Endodermal cell (in vitro differentiated cells): ENCODE measurements at regions not wholly inside any gene's neighbourhood (a gene's known extent, or its start where the extent isn't known, plus 50 kb on each side); places are given as distances from the start of the nearest gene placed in this dataset.
A peak's percentile ranks its signal among the peaks of the same experiment; 100 is the strongest.

Experiments
- DNase-seq: peaks from one replicate; pipeline ENCODE4 v3.0.0-alpha.2; 2017
- H3K27ac ChIP-seq: 2 replicates; pipeline ENCODE4 v1.5.1; 2013; ENCODE audit warnings: mild to moderate bottlenecking, low read depth, low read length, moderate library complexity
- H3K27me3 ChIP-seq: 2 replicates; pipeline ENCODE4 v1.6.1; 2013; ENCODE audit warnings: mild to moderate bottlenecking, low read length, moderate library complexity; ENCODE audit not compliant: insufficient read depth, control insufficient read depth, poor library complexity, severe bottlenecking
- H3K36me3 ChIP-seq: 2 replicates; pipeline ENCODE4 v1.7.0; 2013; ENCODE audit warnings: mild to moderate bottlenecking, low read length, moderate library complexity; ENCODE audit not compliant: control insufficient read depth, insufficient read depth
- H3K4me1 ChIP-seq: one replicate; pipeline ENCODE4 v1.7.0; 2013; ENCODE audit warnings: low read length; ENCODE audit not compliant: control insufficient read depth, insufficient read depth
- H3K4me3 ChIP-seq: 2 replicates; pipeline ENCODE4 v1.5.1; 2013; ENCODE audit warnings: mild to moderate bottlenecking, low read length, moderate library complexity
- H3K9ac ChIP-seq: 2 replicates; pipeline ENCODE4 v1.6.1; 2013; ENCODE audit warnings: mild to moderate bottlenecking, low read length, moderate library complexity; ENCODE audit not compliant: poor library complexity, severe bottlenecking; ENCODE audit errors: extremely low read depth
- H3K9me3 ChIP-seq: 2 replicates; pipeline ENCODE4 v1.6.1; 2013; ENCODE audit warnings: mild to moderate bottlenecking, low read length, moderate library complexity; ENCODE audit not compliant: control insufficient read depth
- H3K27ac Mint-ChIP-seq: 2 replicates; pipeline ENCODE4 v1.8.0; 2020; ENCODE audit warnings: mixed read lengths
- H3K27me3 Mint-ChIP-seq: 2 replicates; pipeline ENCODE4 v1.8.0; 2021; ENCODE audit warnings: mild to moderate bottlenecking, mixed read lengths; ENCODE audit not compliant: insufficient read depth
- H3K36me3 Mint-ChIP-seq: 2 replicates; pipeline ENCODE4 v1.8.0; 2020; ENCODE audit warnings: low read depth, mixed read lengths
- H3K4me1 Mint-ChIP-seq: 2 replicates; pipeline ENCODE4 v1.8.0; 2020; ENCODE audit warnings: mixed read lengths
- H3K4me3 Mint-ChIP-seq: 2 replicates; pipeline ENCODE4 v1.8.0; 2020; ENCODE audit warnings: mild to moderate bottlenecking, moderate library complexity, mixed read lengths
- H3K9me3 Mint-ChIP-seq: 2 replicates; pipeline ENCODE4 v1.8.0; 2020; ENCODE audit warnings: mild to moderate bottlenecking, mixed read lengths
- CTCF ChIP-seq: fragments of 200-600 bp; sonication (generic); conservative IDR thresholded peaks from 2 replicates; pipeline ENCODE4 v1.5.0; 2021; ENCODE audit warnings: antibody characterized with exemption, mild to moderate bottlenecking
- WGBS, 2 experiments: methylation state at CpG; one replicate each; pipeline versions ENCODE4 v1.1.5 to v1.1.7; 2013; ENCODE audit warnings: missing lambda C conversion rate in 2 of 2, mixed read lengths in 1 of 2; ENCODE audit not compliant: insufficient coverage in 1 of 2, insufficient read length in 1 of 2; 5-methylcytosine and 5-hydroxymethylcytosine counted together

- WGBS, 2 experiments: 71 to 83% methylated on average over 1 to 9 of the region's 9 CpGs
- H3K4me1 Mint-ChIP-seq: peaks cover 15% of the 10 kb centered on the region
- no peaks in the 10 kb centered on the region for H3K36me3 Mint-ChIP-seq
- H3K27ac ChIP-seq: no peak overlapping the region
- no peak overlapping the region for H3K9ac ChIP-seq
- no peaks in the 10 kb centered on the region for H3K9me3 ChIP-seq
- TF ChIP-seq CTCF: no peak
- DNase-seq: no peak
- peaks cover 4% of the 10 kb centered on the region for H3K4me1 ChIP-seq
- H3K27ac Mint-ChIP-seq: peak overlapping the region; percentile 40
- no peaks in the 10 kb centered on the region for H3K27me3 Mint-ChIP-seq
- no peak overlapping the region for H3K4me3 Mint-ChIP-seq
- no peak overlapping the region for H3K4me3 ChIP-seq
- H3K36me3 ChIP-seq: no peaks in the 10 kb centered on the region
- no peaks in the 10 kb centered on the region for H3K27me3 ChIP-seq
- H3K9me3 Mint-ChIP-seq: no peaks in the 10 kb centered on the region
Observed at GRCh38 chr11:70643642-70644041, 245.3 kb downstream of the CTTN start.

GRCh38 chr11:70644343-70645060, 246.2 kb downstream of the CTTN start:
- Mint-ChIP-seq H3K27me3 (no peaks in the 10 kb centered on the region), H3K4me1 (peaks cover 15% of the 10 kb centered on the region), H3K36me3 (no peaks in the 10 kb centered on the region), H3K27ac (no peak overlapping the region), H3K4me3 (no peak overlapping the region), H3K9me3 (no peaks in the 10 kb centered on the region)
- H3K9ac ChIP-seq: no peak overlapping the region
- no peak overlapping the region for H3K4me3 ChIP-seq
- no peaks in the 10 kb centered on the region for H3K9me3 ChIP-seq
- no peak for TF ChIP-seq CTCF
- no peaks in the 10 kb centered on the region for H3K36me3 ChIP-seq
- no peak overlapping the region for H3K27ac ChIP-seq
- 88 to 92% methylated on average over 9 to 15 of the region's 15 CpGs for WGBS, 2 experiments
- no peak for DNase-seq
- H3K4me1 ChIP-seq: peaks cover 4% of the 10 kb centered on the region
- no peaks in the 10 kb centered on the region for H3K27me3 ChIP-seq

GRCh38 chr11:70645537-70645936, 247.2 kb downstream of the CTTN start:
- no peaks in the 10 kb centered on the region for H3K36me3 ChIP-seq
- H3K4me3 ChIP-seq: no peak overlapping the region
- no peaks in the 10 kb centered on the region for H3K27me3 ChIP-seq
- 87 to 93% methylated on average over 6 to 9 of the region's 9 CpGs for WGBS, 2 experiments
- peaks cover 4% of the 10 kb centered on the region for H3K4me1 ChIP-seq
- H3K9me3 ChIP-seq: no peaks in the 10 kb centered on the region
- H3K4me3 Mint-ChIP-seq: no peak overlapping the region
- H3K4me1 Mint-ChIP-seq: peaks cover 15% of the 10 kb centered on the region
- no peak for TF ChIP-seq CTCF
- DNase-seq: no peak
- H3K9me3 Mint-ChIP-seq: no peaks in the 10 kb centered on the region
- H3K27ac ChIP-seq: no peak overlapping the region
- no peaks in the 10 kb centered on the region for H3K27me3 Mint-ChIP-seq
- no peak overlapping the region for H3K9ac ChIP-seq
- no peak overlapping the region for H3K27ac Mint-ChIP-seq
- no peaks in the 10 kb centered on the region for H3K36me3 Mint-ChIP-seq
